ENCODE measurements at regions not wholly inside any gene's neighbourhood (a gene's known extent, or its start where the extent isn't known, plus 50 kb on each side); places are given as distances from the start of the nearest gene placed in this dataset.
"Not testable (repeated sequence)": the region's sequence is repeated elsewhere in the genome, so short reads cannot be mapped to it uniquely, and the experiment has no call there.

DNA sequence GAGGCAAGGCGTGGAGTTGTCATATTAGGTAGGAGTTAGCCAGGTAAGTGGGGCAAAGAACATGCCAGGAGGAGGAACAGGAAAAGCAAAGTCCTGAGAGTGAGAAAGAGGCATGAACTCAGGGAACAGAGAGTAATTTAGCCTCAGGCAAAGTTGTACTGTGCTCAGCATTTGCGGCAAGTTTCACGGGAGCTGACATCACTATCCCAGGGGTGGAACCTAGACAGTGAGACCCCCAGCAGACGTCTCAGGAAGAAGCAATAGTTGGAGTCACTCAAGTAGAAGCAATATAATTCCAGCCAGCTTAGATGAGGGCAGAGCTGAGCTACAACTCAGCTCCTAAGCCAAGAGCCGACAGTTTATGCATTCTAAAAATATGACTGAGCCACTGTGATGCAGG, 426.0 kb upstream of the ISX start:
- TF ChIP-seq, protein P1, sequence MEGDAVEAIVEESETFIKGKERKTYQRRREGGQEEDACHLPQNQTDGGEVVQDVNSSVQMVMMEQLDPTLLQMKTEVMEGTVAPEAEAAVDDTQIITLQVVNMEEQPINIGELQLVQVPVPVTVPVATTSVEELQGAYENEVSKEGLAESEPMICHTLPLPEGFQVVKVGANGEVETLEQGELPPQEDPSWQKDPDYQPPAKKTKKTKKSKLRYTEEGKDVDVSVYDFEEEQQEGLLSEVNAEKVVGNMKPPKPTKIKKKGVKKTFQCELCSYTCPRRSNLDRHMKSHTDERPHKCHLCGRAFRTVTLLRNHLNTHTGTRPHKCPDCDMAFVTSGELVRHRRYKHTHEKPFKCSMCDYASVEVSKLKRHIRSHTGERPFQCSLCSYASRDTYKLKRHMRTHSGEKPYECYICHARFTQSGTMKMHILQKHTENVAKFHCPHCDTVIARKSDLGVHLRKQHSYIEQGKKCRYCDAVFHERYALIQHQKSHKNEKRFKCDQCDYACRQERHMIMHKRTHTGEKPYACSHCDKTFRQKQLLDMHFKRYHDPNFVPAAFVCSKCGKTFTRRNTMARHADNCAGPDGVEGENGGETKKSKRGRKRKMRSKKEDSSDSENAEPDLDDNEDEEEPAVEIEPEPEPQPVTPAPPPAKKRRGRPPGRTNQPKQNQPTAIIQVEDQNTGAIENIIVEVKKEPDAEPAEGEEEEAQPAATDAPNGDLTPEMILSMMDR (IDR thresholded peaks at IDR 0.05), result no peak
- Histone ChIP-seq H3K27ac (no peak overlapping the region), H3K4me3 (no peak overlapping the region)
- DNase-seq (ENCODE audit: low spot score), result no peak

DNA sequence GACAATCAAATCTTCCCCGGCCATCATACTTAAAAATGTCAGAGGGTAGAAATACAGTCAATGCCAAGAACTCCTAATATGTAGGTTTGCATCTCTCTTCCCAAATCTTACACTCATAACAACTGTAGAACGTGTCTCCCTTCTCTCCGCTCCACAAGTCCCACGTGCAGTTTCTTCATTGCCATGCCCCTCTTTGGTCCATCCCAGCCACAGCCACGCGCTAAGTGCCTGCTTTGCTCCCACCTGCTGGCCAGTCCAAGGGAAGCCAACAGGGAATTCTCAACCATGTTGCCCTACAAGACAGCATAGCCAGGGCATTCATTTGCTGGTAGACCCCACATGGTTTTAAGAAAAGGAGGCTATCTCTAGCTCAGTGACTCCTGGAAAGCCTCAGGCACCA, 420.6 kb upstream of the ISX start:
- Histone ChIP-seq H3K27ac (no peak overlapping the region), H3K4me3 (no peak overlapping the region)
- TF ChIP-seq, protein P1 (IDR thresholded peaks at IDR 0.05), result no peak
- no peak for DNase-seq (ENCODE audit: low spot score)

DNA sequence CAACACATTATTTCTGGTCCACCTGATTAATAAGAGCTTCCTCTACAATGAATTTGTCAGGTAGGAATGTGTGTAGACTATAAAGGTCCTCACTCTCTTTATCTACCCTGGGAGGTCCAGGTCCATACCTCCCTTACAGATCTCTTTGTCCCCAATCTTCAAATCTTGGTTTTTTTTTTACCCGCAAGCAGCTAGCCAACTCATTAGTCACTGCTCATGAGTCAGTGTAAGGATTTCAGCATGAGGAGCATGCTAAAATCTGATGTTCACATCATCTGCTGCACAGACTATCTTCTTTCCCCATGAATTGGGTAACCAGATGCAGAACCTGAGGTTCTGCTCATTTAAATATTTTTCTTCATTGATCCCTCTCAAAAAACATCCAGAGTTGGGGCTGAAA, 397.0 kb upstream of the ISX start:
- DNase-seq (ENCODE audit: low spot score), result no peak
- TF ChIP-seq, protein P1 (IDR thresholded peaks at IDR 0.05), result no peak
- Histone ChIP-seq H3K4me3 (no peak overlapping the region), H3K27ac (no peak overlapping the region)

DNA sequence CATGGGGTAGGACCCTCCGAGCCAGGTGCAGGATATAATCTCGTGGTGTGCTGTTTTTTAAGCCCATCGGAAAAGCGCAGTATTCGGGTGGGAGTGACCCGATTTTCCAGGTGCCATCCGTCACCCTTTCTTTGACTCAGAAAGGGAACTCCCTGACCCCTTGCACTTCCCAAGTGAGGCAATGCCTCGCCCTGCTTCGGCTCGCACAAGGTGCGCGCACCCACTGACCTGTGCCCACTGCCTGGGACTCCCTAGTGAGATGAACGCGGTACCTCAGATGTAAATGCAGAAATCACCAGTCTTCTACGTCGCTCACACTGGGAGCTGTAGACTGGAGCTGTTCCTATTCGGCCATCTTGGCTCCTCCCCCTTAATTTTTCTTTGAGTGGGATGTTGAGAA, 382.9 kb upstream of the ISX start:
- not testable (repeated sequence) for H3K27ac ChIP-seq; H3K4me3 ChIP-seq; DNase-seq (ENCODE audit: low spot score)

DNA sequence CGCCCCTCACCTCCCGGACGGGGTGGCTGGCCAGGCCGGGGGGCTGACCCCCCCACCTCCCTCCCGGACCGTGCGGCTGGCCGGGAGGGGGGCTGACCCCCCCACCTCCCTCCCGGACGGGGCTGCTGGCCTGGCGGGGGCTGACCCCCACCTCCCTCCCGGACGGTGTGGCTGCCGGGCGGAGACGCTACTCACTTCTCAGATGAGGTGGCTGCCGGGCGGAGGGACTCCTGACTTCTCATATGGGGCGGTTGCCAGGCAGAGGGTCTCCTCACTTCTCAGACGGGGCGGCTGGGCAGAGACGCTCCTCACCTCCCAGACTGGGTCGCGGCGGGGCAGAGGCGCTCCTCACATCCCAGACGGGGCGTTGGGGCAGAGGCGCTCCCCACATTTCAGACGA, 381.7 kb upstream of the ISX start:
- not testable (repeated sequence) for H3K4me3 ChIP-seq; DNase-seq (ENCODE audit: low spot score); H3K27ac ChIP-seq

DNA sequence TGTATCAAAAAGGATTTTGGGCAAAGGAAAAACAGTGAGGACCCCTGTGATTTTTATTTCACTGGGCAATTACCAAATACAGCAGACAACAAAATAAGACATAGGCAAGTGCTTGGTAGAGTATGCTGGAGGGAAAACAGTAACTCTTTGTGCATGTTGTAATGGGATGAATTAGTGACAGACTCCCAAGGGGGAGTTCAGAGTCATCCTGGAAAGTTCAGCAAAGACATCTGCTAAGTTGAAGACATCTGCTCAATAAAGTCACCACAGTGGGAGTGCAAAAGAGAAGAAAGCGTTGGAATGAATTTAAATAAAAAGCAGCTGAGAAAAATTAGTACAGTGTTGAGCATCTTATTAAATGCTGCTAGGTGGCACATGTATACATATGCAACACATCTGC, 378.8 kb upstream of the ISX start:
- Histone ChIP-seq H3K4me3 (no peak overlapping the region), H3K27ac (no peak overlapping the region)
- TF ChIP-seq, protein P1 (IDR thresholded peaks at IDR 0.05), result no peak
- no peak for DNase-seq (ENCODE audit: low spot score)

DNA sequence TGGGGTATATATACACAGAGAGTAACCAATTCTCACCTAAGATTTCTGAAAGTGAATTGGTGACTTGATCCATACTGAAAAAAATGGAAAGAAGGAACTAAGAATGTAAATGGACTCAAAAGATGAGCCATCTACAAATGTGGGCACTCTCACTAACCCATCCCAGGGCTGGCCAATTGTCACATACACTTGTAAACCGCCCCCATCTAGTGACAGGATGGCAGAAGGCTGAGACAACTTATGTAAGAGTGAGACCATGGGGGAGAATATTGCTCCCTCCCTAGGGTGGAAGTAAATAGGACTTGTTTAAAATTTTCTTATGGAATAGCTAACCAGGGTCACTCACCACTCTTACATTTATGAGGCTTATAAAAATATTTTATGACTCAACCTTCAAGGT, 377.1 kb upstream of the ISX start:
- H3K27ac ChIP-seq, result no peak overlapping the region
- TF ChIP-seq, protein P1 (IDR thresholded peaks at IDR 0.05), result no peak
- no peak for DNase-seq (ENCODE audit: low spot score)
- H3K4me3 ChIP-seq, result no peak overlapping the region

DNA sequence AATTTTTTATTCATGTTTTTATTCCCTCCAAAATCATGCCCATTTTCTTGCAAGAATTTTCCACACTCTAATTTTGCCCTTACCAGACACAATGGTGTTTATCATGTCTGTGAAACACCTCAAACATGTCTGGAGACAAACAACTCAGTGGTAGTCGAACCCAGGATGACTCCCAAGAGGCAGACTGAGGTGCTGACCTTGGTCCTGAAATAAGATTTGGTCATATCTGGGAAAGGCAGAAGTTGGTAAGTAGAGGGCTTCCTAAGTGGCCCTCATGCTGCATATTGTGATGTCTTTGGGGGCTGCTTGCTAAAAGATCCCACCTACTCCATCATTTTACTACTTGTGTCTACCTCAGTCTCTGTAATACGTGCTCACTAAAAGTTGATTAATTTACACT, 369.4 kb upstream of the ISX start:
- TF ChIP-seq, protein P1 (IDR thresholded peaks at IDR 0.05), result no peak
- no peak for DNase-seq (ENCODE audit: low spot score)
- no peak overlapping the region for H3K27ac ChIP-seq
- no peak overlapping the region for H3K4me3 ChIP-seq
